Activated CD8-positive, alpha-beta T cell treated with anti-CD3 and anti-CD28 coated beads for 36 hours (primary cell): ENCODE measurements at regions not wholly inside any gene's neighbourhood (a gene's known extent, or its start where the extent isn't known, plus 50 kb on each side); places are given as distances from the start of the nearest gene placed in this dataset.
A peak's percentile ranks its signal among the peaks of the same experiment; 100 is the strongest.

Source experiments
- ATAC-seq: fragments of 200-7000 bp; cut with Tn5 transposase; one replicate; pipeline ENCODE4 v1.10.0; 2021; ENCODE audit warnings: mild to moderate bottlenecking, moderate library complexity
- CTCF ChIA-PET: fragments of 350-600 bp; sonication (Branson Sonifier 250); formaldehyde crosslinking; loops from one replicate; lab custom pipeline; 2021; ENCODE audit warnings: antibody characterized with exemption; lab: Charles Lee
- POLR2A ChIA-PET: fragments of 350-600 bp; sonication (Branson Sonifier 250); formaldehyde crosslinking; loops from one replicate; lab custom pipeline; 2021; ENCODE audit warnings: antibody characterized with exemption; lab: Charles Lee
- DNase-seq: peaks from one replicate; pipeline ENCODE4 v3.0.0-alpha.2; 2020
- H3K27ac Mint-ChIP-seq: one replicate; pipeline ENCODE4 v1.8.0; 2021; ENCODE audit warnings: mild to moderate bottlenecking, mixed read lengths
- H3K27me3 Mint-ChIP-seq: one replicate; pipeline ENCODE4 v1.8.0; 2021; ENCODE audit warnings: mixed read lengths
- H3K36me3 Mint-ChIP-seq: one replicate; pipeline ENCODE4 v1.8.0; 2021; ENCODE audit warnings: low read depth, mixed read lengths
- H3K4me1 Mint-ChIP-seq: one replicate; pipeline ENCODE4 v1.8.0; 2021; ENCODE audit warnings: low read depth, mixed read lengths
- H3K4me3 Mint-ChIP-seq: one replicate; pipeline ENCODE4 v1.8.0; 2021; ENCODE audit warnings: mild to moderate bottlenecking, moderate library complexity, mixed read lengths
- H3K9me3 Mint-ChIP-seq: one replicate; pipeline ENCODE4 v1.8.0; 2021; ENCODE audit warnings: mixed read lengths
- CTCF ChIP-seq: fragments of 200-600 bp; IDR thresholded peaks from one replicate; pipeline ENCODE4 v1.8.0; 2022; ENCODE audit warnings: antibody characterized with exemption, mild to moderate bottlenecking
- intact Hi-C: fragments of 100-400 bp; cut with micrococcal nuclease; formaldehyde crosslinking; loops from one replicate; pipeline ENCODE4 v1.10.0; 2022

- no peak for TF ChIP-seq CTCF
- no peaks in the 10 kb centered on the region for H3K9me3 Mint-ChIP-seq
- ATAC-seq (no peak), DNase-seq (no peak)
- CTCF ChIA-PET = no interaction called here
- no peaks in the 10 kb centered on the region for H3K4me1 Mint-ChIP-seq
- H3K4me3 Mint-ChIP-seq = no peak overlapping the region
- H3K36me3 Mint-ChIP-seq = no peaks in the 10 kb centered on the region
- peaks cover 8% of the 10 kb centered on the region for H3K27me3 Mint-ChIP-seq
- intact Hi-C loops = no loop called here
- H3K27ac Mint-ChIP-seq = no peak overlapping the region
- POLR2A ChIA-PET = interaction anchor here (0.7 kb wide), 1 partner anchor 33 kb away, joined by 3 read pairs; no protein-coding TSS in a partner anchor
Measured at GRCh38 chr6:53446151-53446550, 97.4 kb upstream of the ELOVL5 start.

- no peaks in the 10 kb centered on the region for H3K9me3 Mint-ChIP-seq
- peaks cover 8% of the 10 kb centered on the region for H3K27me3 Mint-ChIP-seq
- intact Hi-C loops = no loop called here
- H3K4me1 Mint-ChIP-seq = peaks cover 11% of the 10 kb centered on the region
- ChIA-PET POLR2A (no interaction called here), CTCF (interaction anchor here (4.7 kb wide), 1 partner anchor 270 kb away, joined by 20 read pairs; no protein-coding TSS in a partner anchor)
- H3K4me3 Mint-ChIP-seq = no peak overlapping the region
- H3K36me3 Mint-ChIP-seq = no peaks in the 10 kb centered on the region
- H3K27ac Mint-ChIP-seq = no peak overlapping the region
- no peak for ATAC-seq
- no peak for DNase-seq
- TF ChIP-seq CTCF = no peak
Measured at GRCh38 chr6:53441761-53442160, 93.0 kb upstream of the ELOVL5 start.

- intact Hi-C loops = no loop called here
- no peak overlapping the region for H3K4me3 Mint-ChIP-seq
- H3K27me3 Mint-ChIP-seq = peaks cover 8% of the 10 kb centered on the region
- POLR2A ChIA-PET = no interaction called here
- no peaks in the 10 kb centered on the region for H3K36me3 Mint-ChIP-seq
- no peaks in the 10 kb centered on the region for H3K9me3 Mint-ChIP-seq
- no peak overlapping the region for H3K27ac Mint-ChIP-seq
- TF ChIP-seq CTCF = no peak
- H3K4me1 Mint-ChIP-seq = peaks cover 14% of the 10 kb centered on the region
- CTCF ChIA-PET = interaction anchor here (1.0 to 4.7 kb wide), 2 partner anchors 22 to 269 kb away, joined by 3 to 20 read pairs; no protein-coding TSS in a partner anchor
- DNase-seq (no peak), ATAC-seq (peak; percentile 65)
Measured at GRCh38 chr6:53441035-53441493, 92.3 kb upstream of the ELOVL5 start.

GRCh38 chr6:53440336-53440945 lies 91.7 kb upstream of the ELOVL5 start:
- peaks cover 14% of the 10 kb centered on the region for H3K4me1 Mint-ChIP-seq
- H3K9me3 Mint-ChIP-seq = no peaks in the 10 kb centered on the region
- no peak for TF ChIP-seq CTCF
- no peaks in the 10 kb centered on the region for H3K36me3 Mint-ChIP-seq
- no peak overlapping the region for H3K4me3 Mint-ChIP-seq
- intact Hi-C loops = no loop called here
- no peak for DNase-seq
- CTCF ChIA-PET = interaction anchor here (1.0 to 4.7 kb wide), 2 partner anchors 21 to 268 kb away, joined by 3 to 20 read pairs; no protein-coding TSS in a partner anchor
- no peak overlapping the region for H3K27ac Mint-ChIP-seq
- ATAC-seq = no peak
- H3K27me3 Mint-ChIP-seq = peaks cover 8% of the 10 kb centered on the region
- POLR2A ChIA-PET = no interaction called here

- TF ChIP-seq CTCF = no peak
- DNase-seq = no peak
- Mint-ChIP-seq H3K27me3 (peaks cover 8% of the 10 kb centered on the region), H3K27ac (no peak overlapping the region), H3K4me3 (no peak overlapping the region), H3K9me3 (no peaks in the 10 kb centered on the region), H3K36me3 (no peaks in the 10 kb centered on the region), H3K4me1 (peaks cover 14% of the 10 kb centered on the region)
- intact Hi-C loops = loop anchor here (5.0 kb wide), 2 partner anchors 43 to 267 kb away; no protein-coding TSS in a partner anchor
- no peak for ATAC-seq
- ChIA-PET POLR2A (no interaction called here), CTCF (interaction anchor here (0.9 to 4.7 kb wide), 3 partner anchors 12 to 270 kb away, joined by 3 to 20 read pairs (median 7); no protein-coding TSS in a partner anchor)
Measured at GRCh38 chr6:53439556-53439955, 90.8 kb upstream of the ELOVL5 start.
